Adrenal gland (tissue), 5 donors: ENCODE measurements at regions not wholly inside any gene's neighbourhood (a gene's known extent, or its start where the extent isn't known, plus 50 kb on each side); places are given as distances from the start of the nearest gene placed in this dataset.

ENCODE experiments used
- CTCF ChIP-seq, 6 experiments: fragments of 450-650 bp in 4 of 6; fragments of 200-600 bp in 2 of 6; sonication (generic) in 1 of 6; IDR thresholded peaks; 1 replicate in 5 of 6; 2 replicates in 1 of 6; pipeline versions ENCODE4 v1.5.1 to v1.8.0; 2016 to 2021; ENCODE audit warnings: antibody characterized with exemption in 6 of 6, mild to moderate bottlenecking in 2 of 6, moderate library complexity in 1 of 6
- POLR2A ChIP-seq, 2 donors: fragments of 450-650 bp; IDR thresholded peaks; one replicate each; pipeline ENCODE4 v1.6.1; 2017; ENCODE audit warnings: antibody characterized with exemption in 2 of 2, mild to moderate bottlenecking in 2 of 2, moderate library complexity in 1 of 2
- donor health status: DM: no; HTN: no; CAD: no.

- TF ChIP-seq POLR2A (IDR thresholded peaks at IDR 0.05) (no peak), CTCF (IDR thresholded peaks at IDR 0.05) (no peak)
Observed at GRCh38 chr20:4633780-4634179, 52.5 kb upstream of the PRNP start.
